Gastrocnemius medialis (tissue), 4 donors: ENCODE measurements at regions not wholly inside any gene's neighbourhood (a gene's known extent, or its start where the extent isn't known, plus 50 kb on each side); places are given as distances from the start of the nearest gene placed in this dataset.

Experiments used
- ATAC-seq, 2 donors: fragments of 150-250 bp; one replicate each; pipeline ENCODE4 v1.9.1; 2016
- DNase-seq, 2 donors: peaks; one replicate each; pipeline ENCODE4 v3.0.0-alpha.2; 2019
- H3K27ac ChIP-seq, 4 donors: fragments of 200-600 bp; sonication (generic); 1 replicate in 1 of 4; 2 replicates in 3 of 4; pipeline ENCODE4 v1.5.1; 2016 to 2018; ENCODE audit warnings: mild to moderate bottlenecking in 2 of 4, moderate library complexity in 1 of 4
- H3K27me3 ChIP-seq, 3 donors: fragments of 200-600 bp; sonication (generic) in 2 of 3; 1 replicate in 1 of 3; 2 replicates in 2 of 3; pipeline versions ENCODE4 v1.5.1 to v1.6.0; 2016 to 2019; ENCODE audit warnings: mild to moderate bottlenecking in 1 of 3, moderate library complexity in 1 of 3
- H3K36me3 ChIP-seq, 2 donors: fragments of 200-600 bp; sonication (generic) in 1 of 2; one replicate each; pipeline ENCODE4 v1.5.1; 2017 to 2018
- H3K4me1 ChIP-seq, 2 donors: fragments of 200-600 bp; sonication (generic) in 1 of 2; one replicate each; pipeline ENCODE4 v1.5.1; 2016 to 2017; ENCODE audit warnings: mild to moderate bottlenecking in 2 of 2
- H3K4me3 ChIP-seq, 4 donors: fragments of 200-600 bp; sonication (generic) in 3 of 4; 1 replicate in 1 of 4; 2 replicates in 3 of 4; pipeline ENCODE4 v1.5.1; 2016 to 2019; ENCODE audit warnings: mild to moderate bottlenecking in 2 of 4
- H3K9me3 ChIP-seq, 3 donors: fragments of 200-600 bp; sonication (generic) in 2 of 3; 1 replicate in 1 of 3; 2 replicates in 2 of 3; pipeline ENCODE4 v1.5.1; 2016 to 2019
- CTCF ChIP-seq, 5 experiments: fragments of 450-650 bp in 3 of 5; fragments of 200-600 bp in 2 of 5; sonication (generic) in 2 of 5; IDR thresholded peaks in 4 of 5; conservative IDR thresholded peaks in 1 of 5; 1 replicate in 4 of 5; 2 replicates in 1 of 5; pipeline ENCODE4 v1.5.1; 2016 to 2019; ENCODE audit warnings: antibody characterized with exemption in 5 of 5, mild to moderate bottlenecking in 3 of 5, moderate library complexity in 3 of 5
- POLR2A ChIP-seq, 2 donors: fragments of 450-650 bp; IDR thresholded peaks; one replicate each; pipeline ENCODE4 v1.6.1; 2017; ENCODE audit warnings: antibody characterized with exemption in 2 of 2, mild to moderate bottlenecking in 2 of 2, moderate library complexity in 2 of 2
- in situ Hi-C, 4 donors: fragments of 200-750 bp; cut with MboI; loops; one replicate each; pipeline versions ENCODE4 v1.15.0 to v1.8.0; 2017; ENCODE audit warnings: low sequenced_read_pairs in 4 of 4
- intact Hi-C: fragments of 100-400 bp; cut with DNase I; formaldehyde crosslinking; loops from one replicate; pipeline ENCODE4 v1.15.1; 2023; ENCODE audit warnings: low total_unique reads

GRCh38 chr2:234145511-234145910 lies 95.0 kb downstream of the SPP2 start:
- in situ Hi-C loops: loop anchor here in 2 of 4 donors (10.0 to 25.0 kb wide), 2 partner anchors 342 to 359 kb away; partner anchors contain the start of gene ARL4C (in 1 of the 2)
- TF ChIP-seq POLR2A (IDR thresholded peaks at IDR 0.05) (no peak), CTCF (IDR thresholded peaks at IDR 0.05 in 4 of 5, conservative IDR thresholded peaks at IDR 0.05 in 1 of 5) (no peak)
- no peak for ATAC-seq

GRCh38 chr2:234145057-234145456 lies 94.6 kb downstream of the SPP2 start:
- no peaks in the 10 kb centered on the region for H3K4me1 ChIP-seq

More at GRCh38 chr2:234145511-234145910, 95.0 kb downstream of the SPP2 start:
- Histone ChIP-seq H3K27ac (no peak overlapping the region), H3K27me3 (no peaks in the 10 kb centered on the region), H3K36me3 (no peaks in the 10 kb centered on the region), H3K4me3 (no peak overlapping the region), H3K9me3 (no peaks in the 10 kb centered on the region), H3K4me1 (no peaks in the 10 kb centered on the region)
- DNase-seq: no peak
- intact Hi-C loops: no loop called here

GRCh38 chr2:234143896-234144295 lies 93.4 kb downstream of the SPP2 start:
- in situ Hi-C loops (loop anchor here in 2 of 4 donors (10.0 to 25.0 kb wide), 2 partner anchors 343 to 361 kb away; partner anchors contain the start of gene ARL4C (in 1 of the 2)), intact Hi-C loops (no loop called here)
- H3K27me3 ChIP-seq: no peaks in the 10 kb centered on the region
- TF ChIP-seq CTCF (IDR thresholded peaks at IDR 0.05 in 4 of 5, conservative IDR thresholded peaks at IDR 0.05 in 1 of 5): no peak
- no peak for TF ChIP-seq POLR2A (IDR thresholded peaks at IDR 0.05)
- no peaks in the 10 kb centered on the region for H3K4me1 ChIP-seq
- no peak for ATAC-seq
- no peak overlapping the region for H3K27ac ChIP-seq
- H3K4me3 ChIP-seq: no peak overlapping the region
- H3K36me3 ChIP-seq: no peaks in the 10 kb centered on the region
- DNase-seq: no peak
- no peaks in the 10 kb centered on the region for H3K9me3 ChIP-seq

More at GRCh38 chr2:234145057-234145456, 94.6 kb downstream of the SPP2 start:
- no peaks in the 10 kb centered on the region for H3K27me3 ChIP-seq
- no peaks in the 10 kb centered on the region for H3K9me3 ChIP-seq
- ATAC-seq: no peak
- DNase-seq: no peak
- no peak overlapping the region for H3K27ac ChIP-seq
- H3K36me3 ChIP-seq: no peaks in the 10 kb centered on the region
- TF ChIP-seq CTCF (IDR thresholded peaks at IDR 0.05 in 4 of 5, conservative IDR thresholded peaks at IDR 0.05 in 1 of 5) (no peak), POLR2A (IDR thresholded peaks at IDR 0.05) (no peak)
- in situ Hi-C loops (loop anchor here in 2 of 4 donors (10.0 to 25.0 kb wide), 2 partner anchors 342 to 360 kb away; partner anchors contain the start of gene ARL4C (in 1 of the 2)), intact Hi-C loops (no loop called here)
- H3K4me3 ChIP-seq: no peak overlapping the region

- Histone ChIP-seq H3K36me3 (no peaks in the 10 kb centered on the region), H3K27ac (no peak overlapping the region), H3K27me3 (no peaks in the 10 kb centered on the region), H3K4me3 (no peak overlapping the region), H3K4me1 (no peaks in the 10 kb centered on the region), H3K9me3 (no peaks in the 10 kb centered on the region)
- intact Hi-C loops: no loop called here
- in situ Hi-C loops: loop anchor here in 2 of 4 donors (10.0 to 25.0 kb wide), 2 partner anchors 345 to 362 kb away; partner anchors contain the start of gene ARL4C (in 1 of the 2)
- DNase-seq (no peak), ATAC-seq (no peak)
- TF ChIP-seq POLR2A (IDR thresholded peaks at IDR 0.05): no peak
- no peak for TF ChIP-seq CTCF (IDR thresholded peaks at IDR 0.05 in 4 of 5, conservative IDR thresholded peaks at IDR 0.05 in 1 of 5)
These were observed 92.0 kb downstream of the SPP2 start for GRCh38 chr2:234142530-234142929.
